DND-41 (cell line): ENCODE measurements at regions not wholly inside any gene's neighbourhood (a gene's known extent, or its start where the extent isn't known, plus 50 kb on each side); places are given as distances from the start of the nearest gene placed in this dataset.

Experiments
- ATAC-seq: fragments of 200-7000 bp; cut with Tn5 transposase; 3 replicates; pipeline ENCODE4 v1.9.1; 2021; ENCODE audit warnings: low read depth; ENCODE audit not compliant: insufficient read depth
- DNase-seq: peaks from one replicate; pipeline ENCODE4 v3.0.0-alpha.2; 2020
- H2AFZ ChIP-seq: 2 replicates; pipeline ENCODE4 v1.6.0; 2012; ENCODE audit warnings: low read depth, low read length
- H3K27ac ChIP-seq: 2 replicates; pipeline ENCODE4 v1.5.1; 2012; ENCODE audit warnings: low read length, inconsistent platforms
- H3K27me3 ChIP-seq: fragments of 200-600 bp; sonication (generic); 2 replicates; pipeline ENCODE4 v1.6.0; 2012; ENCODE audit warnings: low read length, mild to moderate bottlenecking, inconsistent platforms; ENCODE audit not compliant: insufficient read depth, poor library complexity
- H3K36me3 ChIP-seq: 2 replicates; pipeline ENCODE4 v1.5.1; 2012; ENCODE audit warnings: low read length, inconsistent platforms; ENCODE audit not compliant: insufficient read depth
- H3K4me1 ChIP-seq: 2 replicates; pipeline ENCODE4 v1.5.1; 2012; ENCODE audit warnings: mild to moderate bottlenecking, low read length; ENCODE audit not compliant: insufficient read depth
- H3K4me2 ChIP-seq: 2 replicates; pipeline ENCODE4 v1.6.0; 2012; ENCODE audit warnings: mild to moderate bottlenecking, moderate library complexity, low read length, inconsistent platforms; ENCODE audit not compliant: insufficient read depth
- H3K4me3 ChIP-seq, 2 experiments: fragments of 200-600 bp in 1 of 2; shearing (Covaris generic) in 1 of 2; 2 replicates each; pipeline ENCODE4 v1.5.1; 2012 to 2016; ENCODE audit warnings: inconsistent platforms in 2 of 2, low read length in 2 of 2, mild to moderate bottlenecking in 2 of 2, low read depth in 1 of 2, moderate library complexity in 1 of 2
- H3K79me2 ChIP-seq: 2 replicates; pipeline ENCODE4 v1.6.0; 2012; ENCODE audit warnings: low read length, inconsistent platforms; ENCODE audit not compliant: insufficient read depth
- H3K9ac ChIP-seq: 2 replicates; pipeline ENCODE4 v1.6.0; 2012; ENCODE audit warnings: low read depth, mild to moderate bottlenecking, inconsistent platforms, low read length, moderate library complexity
- H3K9me3 ChIP-seq: 2 replicates; pipeline ENCODE4 v1.5.1; 2012; ENCODE audit warnings: low read length, moderate library complexity, mild to moderate bottlenecking, inconsistent platforms; ENCODE audit not compliant: insufficient read depth, severe bottlenecking
- H4K20me1 ChIP-seq: 2 replicates; pipeline ENCODE4 v1.6.0; 2012; ENCODE audit warnings: low read length; ENCODE audit not compliant: insufficient read depth
- CTCF ChIP-seq: IDR thresholded peaks from 2 replicates; pipeline ENCODE4 v1.5.1; 2012; ENCODE audit warnings: borderline replicate concordance, low read length, moderate library complexity, mild to moderate bottlenecking; ENCODE audit not compliant: poor library complexity, severe bottlenecking; ENCODE audit errors: extremely low read depth
- EZH2 ChIP-seq: IDR thresholded peaks from 3 replicates; pipeline ENCODE4 v1.6.1; 2012; ENCODE audit warnings: borderline replicate concordance, low read depth, mild to moderate bottlenecking, moderate library complexity, low read length, inconsistent platforms; ENCODE audit not compliant: severe bottlenecking

GRCh38 chr2:176865336-176865735, 347.3 kb upstream of the HNRNPA3 start:
- H3K79me2 ChIP-seq = no peaks in the 10 kb centered on the region
- DNase-seq (no peak), ATAC-seq (no peak)
- H3K9ac ChIP-seq = no peak overlapping the region
- no peak overlapping the region for H3K27ac ChIP-seq
- no peak for TF ChIP-seq CTCF
- no peak for TF ChIP-seq EZH2
- no peaks in the 10 kb centered on the region for H3K9me3 ChIP-seq
- H4K20me1 ChIP-seq = no peaks in the 10 kb centered on the region
- H2AFZ ChIP-seq = no peak overlapping the region
- H3K4me1 ChIP-seq = no peaks in the 10 kb centered on the region
- H3K27me3 ChIP-seq = peaks cover 12% of the 10 kb centered on the region
- H3K4me3 ChIP-seq = no peak overlapping the region
- H3K4me2 ChIP-seq = no peak overlapping the region
- H3K36me3 ChIP-seq = no peaks in the 10 kb centered on the region

- Histone ChIP-seq H3K27me3 (peaks cover 6% of the 10 kb centered on the region), H3K9me3 (peaks cover 10% of the 10 kb centered on the region), H3K36me3 (no peaks in the 10 kb centered on the region), H4K20me1 (no peaks in the 10 kb centered on the region), H3K27ac (no peak overlapping the region), H3K4me2 (no peak overlapping the region), H3K4me1 (no peaks in the 10 kb centered on the region), H3K9ac (no peak overlapping the region), H3K79me2 (no peaks in the 10 kb centered on the region), H3K4me3 (no peak overlapping the region), H2AFZ (no peak overlapping the region)
- no peak for ATAC-seq
- no peak for DNase-seq
- no peak for TF ChIP-seq EZH2
- TF ChIP-seq CTCF = no peak
Observed at GRCh38 chr2:176872406-176872805, 340.2 kb upstream of the HNRNPA3 start.

- Histone ChIP-seq H3K27ac (no peak overlapping the region), H4K20me1 (no peaks in the 10 kb centered on the region), H3K4me3 (no peak overlapping the region), H3K9ac (no peak overlapping the region), H3K27me3 (peaks cover 4% of the 10 kb centered on the region), H3K9me3 (peaks cover 10% of the 10 kb centered on the region), H3K36me3 (no peaks in the 10 kb centered on the region), H3K79me2 (no peaks in the 10 kb centered on the region), H3K4me2 (no peak overlapping the region), H2AFZ (no peak overlapping the region), H3K4me1 (no peaks in the 10 kb centered on the region)
- TF ChIP-seq CTCF (peak; percentile 12), EZH2 (no peak)
- no peak for ATAC-seq
- no peak for DNase-seq
Observed at GRCh38 chr2:176873403-176873802, 339.2 kb upstream of the HNRNPA3 start.

- Histone ChIP-seq H3K27ac (no peak overlapping the region), H3K36me3 (no peaks in the 10 kb centered on the region), H4K20me1 (no peaks in the 10 kb centered on the region), H3K4me2 (no peak overlapping the region), H3K9ac (no peak overlapping the region), H3K4me1 (no peaks in the 10 kb centered on the region), H3K27me3 (peaks cover 4% of the 10 kb centered on the region), H3K4me3 (no peak overlapping the region), H2AFZ (no peak overlapping the region), H3K9me3 (peaks cover 5% of the 10 kb centered on the region), H3K79me2 (no peaks in the 10 kb centered on the region)
- no peak for TF ChIP-seq EZH2
- TF ChIP-seq CTCF = no peak
- DNase-seq = no peak
- ATAC-seq = no peak
Observed at GRCh38 chr2:176876493-176877103, 336.0 kb upstream of the HNRNPA3 start.
